Colonic mucosa (tissue), 4 donors: ENCODE measurements at regions not wholly inside any gene's neighbourhood (a gene's known extent, or its start where the extent isn't known, plus 50 kb on each side); places are given as distances from the start of the nearest gene placed in this dataset.
A peak's percentile ranks its signal among the peaks of the same experiment; 100 is the strongest.
"Not testable (repeated sequence)": the region's sequence is repeated elsewhere in the genome, so short reads cannot be mapped to it uniquely, and the experiment has no call there.

Experiments
- DNase-seq: peaks from one replicate; pipeline ENCODE4 v3.0.0-alpha.2; 2020
- H3K27ac ChIP-seq: fragments of 200-600 bp; one replicate; pipeline ENCODE4 v1.8.0; 2021
- H3K27me3 ChIP-seq: fragments of 200-600 bp; one replicate; pipeline ENCODE4 v1.8.0; 2021
- H3K36me3 ChIP-seq: fragments of 200-600 bp; one replicate; pipeline ENCODE4 v1.8.0; 2021
- H3K4me1 ChIP-seq: fragments of 200-600 bp; one replicate; pipeline ENCODE4 v1.8.0; 2021; ENCODE audit warnings: mild to moderate bottlenecking
- H3K4me3 ChIP-seq: fragments of 200-600 bp; one replicate; pipeline ENCODE4 v1.8.0; 2021
- H3K9ac ChIP-seq, 2 donors: one replicate each; pipeline ENCODE4 v1.7.0; 2013; ENCODE audit warnings: control low read depth in 2 of 2, low read depth in 2 of 2, low read length in 2 of 2
- H3K9me3 ChIP-seq: fragments of 200-600 bp; one replicate; pipeline ENCODE4 v1.8.0; 2021
- intact Hi-C: fragments of 100-400 bp; cut with DNase I; formaldehyde crosslinking; loops from one replicate; pipeline ENCODE4 v1.14.1; 2022
- donor health status: healthy.
- donor health status: DM: no; HTN: no; CAD: no.
- donor health status: DM: no; HTN: no; CAD: no.

DNA sequence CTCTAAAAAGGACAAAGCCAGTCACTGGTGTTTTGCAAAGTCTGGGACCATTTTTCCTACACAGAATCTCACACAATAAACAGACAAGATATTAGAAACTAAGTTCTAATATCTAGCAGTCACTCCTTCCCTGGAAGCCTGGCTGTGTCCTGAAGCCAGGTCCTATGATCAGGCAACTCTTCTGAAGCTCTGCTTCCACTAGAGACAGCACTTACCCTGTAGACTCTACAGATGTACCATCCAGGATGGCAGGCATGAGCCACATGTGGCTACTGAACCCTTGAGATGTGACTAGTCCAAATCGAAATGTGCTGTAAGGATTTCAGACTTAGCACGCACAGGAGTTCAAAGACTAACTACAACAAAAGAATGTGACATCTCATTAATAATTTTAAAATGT, 110.3 kb upstream of the NBPF9 start:
- H3K4me1 ChIP-seq, H3K27me3 ChIP-seq, intact Hi-C loops, H3K9ac ChIP-seq, H3K4me3 ChIP-seq, H3K36me3 ChIP-seq, DNase-seq, H3K9me3 ChIP-seq, H3K27ac ChIP-seq: not testable (repeated sequence)

DNA sequence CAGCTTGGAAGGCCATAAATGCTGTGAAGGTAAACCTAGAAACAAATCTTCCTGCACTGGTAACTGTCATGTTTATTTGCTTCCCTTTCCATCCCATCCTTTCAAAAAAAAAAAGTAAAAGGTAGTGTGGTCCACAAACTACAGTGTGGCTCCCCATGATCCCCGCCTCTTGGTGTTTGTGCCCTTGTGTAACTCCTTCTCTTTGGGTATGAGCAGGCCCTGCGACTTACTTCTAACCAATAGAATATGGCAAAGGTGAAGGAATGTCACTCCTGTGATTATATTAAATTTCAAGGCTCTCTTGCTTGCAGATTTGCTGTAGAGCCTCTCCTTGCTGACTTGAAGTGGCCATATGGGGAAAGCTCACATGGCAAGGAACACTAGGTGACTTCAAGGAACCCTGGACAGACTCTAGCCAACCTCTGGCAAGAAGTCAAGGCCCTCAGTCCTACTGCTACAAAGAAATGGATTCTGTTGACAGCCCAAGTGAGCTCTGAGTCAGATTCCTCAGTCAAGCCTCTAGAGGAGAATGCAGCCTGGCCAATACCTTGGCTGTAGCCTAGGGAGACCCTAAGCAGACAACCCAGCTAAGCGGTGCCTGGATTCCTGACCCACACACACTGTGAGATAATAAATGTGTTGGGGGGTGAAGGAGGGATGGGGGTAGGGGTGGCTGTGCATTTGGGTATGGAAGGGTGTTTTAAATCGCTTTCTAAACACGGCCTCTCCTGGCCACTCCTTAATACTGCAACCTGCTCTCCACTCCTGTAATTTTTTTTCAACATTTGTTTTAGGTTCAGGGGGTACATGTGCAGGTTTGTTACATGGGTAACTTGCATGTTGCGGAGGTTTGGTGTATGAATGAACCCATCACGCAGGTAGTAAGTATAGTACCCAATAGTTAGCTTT, 115.0 kb upstream of the NBPF9 start:
- H3K4me1 ChIP-seq, H3K27ac ChIP-seq, H3K27me3 ChIP-seq, H3K9ac ChIP-seq, H3K9me3 ChIP-seq, intact Hi-C loops, H3K4me3 ChIP-seq, H3K36me3 ChIP-seq: not testable (repeated sequence)
- peak; percentile 3 for DNase-seq

DNA sequence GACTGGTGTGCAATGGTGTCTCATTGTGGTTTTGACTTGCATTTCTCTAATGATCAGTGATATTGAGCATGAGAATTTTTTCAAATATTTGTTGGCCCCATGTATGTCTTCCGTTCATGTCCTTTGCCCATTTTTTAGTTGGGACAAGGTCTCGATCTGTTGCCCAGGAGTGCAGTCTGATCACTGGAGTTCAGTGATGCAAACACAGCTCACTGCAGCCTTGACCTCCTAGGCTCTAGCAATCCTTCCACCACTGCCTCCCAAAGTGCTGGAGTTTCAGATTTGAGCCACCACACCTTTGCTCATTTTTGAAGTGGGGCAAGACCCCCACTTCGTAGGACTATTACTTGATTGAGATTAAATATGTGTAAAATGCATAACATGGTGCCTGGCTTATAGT, 116.2 kb upstream of the NBPF9 start:
- H3K27ac ChIP-seq, H3K9ac ChIP-seq: not testable (repeated sequence)

DNA sequence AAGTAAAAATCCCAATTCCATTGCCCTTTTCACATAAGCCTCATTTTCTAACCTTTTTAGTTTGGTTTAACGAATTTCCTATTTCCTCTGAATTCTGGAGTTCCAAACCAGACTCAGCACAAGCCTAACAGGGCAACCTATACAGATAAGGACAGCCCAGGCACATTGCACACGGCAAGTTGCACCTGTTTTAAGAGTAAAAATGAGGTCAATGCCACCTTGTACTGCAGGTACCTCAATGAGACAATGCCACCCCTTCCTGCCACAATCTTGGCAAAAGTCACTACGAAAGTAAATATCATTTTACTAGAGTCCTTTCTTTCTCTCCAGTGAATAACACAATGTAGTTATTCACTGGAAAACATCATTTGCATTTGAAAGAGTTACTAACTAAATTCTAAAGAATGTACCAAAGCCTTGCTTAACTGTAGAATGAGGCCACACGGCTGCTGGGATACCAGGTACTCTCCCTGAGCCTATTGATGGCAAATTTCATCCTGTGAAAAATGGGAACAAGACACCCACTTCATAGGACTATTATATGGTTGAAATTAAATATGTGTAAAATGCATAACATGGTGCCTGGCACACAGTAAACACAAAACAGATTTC, 117.2 kb upstream of the NBPF9 start:
- H3K4me1 ChIP-seq, DNase-seq, H3K4me3 ChIP-seq, H3K36me3 ChIP-seq, H3K27me3 ChIP-seq, H3K27ac ChIP-seq, H3K9me3 ChIP-seq, intact Hi-C loops, H3K9ac ChIP-seq: not testable (repeated sequence)

More for the DNA sequence above, 116.2 kb upstream of the NBPF9 start:
- H3K36me3 ChIP-seq, intact Hi-C loops, H3K4me1 ChIP-seq, DNase-seq, H3K4me3 ChIP-seq, H3K9me3 ChIP-seq, H3K27me3 ChIP-seq: not testable (repeated sequence)

DNA sequence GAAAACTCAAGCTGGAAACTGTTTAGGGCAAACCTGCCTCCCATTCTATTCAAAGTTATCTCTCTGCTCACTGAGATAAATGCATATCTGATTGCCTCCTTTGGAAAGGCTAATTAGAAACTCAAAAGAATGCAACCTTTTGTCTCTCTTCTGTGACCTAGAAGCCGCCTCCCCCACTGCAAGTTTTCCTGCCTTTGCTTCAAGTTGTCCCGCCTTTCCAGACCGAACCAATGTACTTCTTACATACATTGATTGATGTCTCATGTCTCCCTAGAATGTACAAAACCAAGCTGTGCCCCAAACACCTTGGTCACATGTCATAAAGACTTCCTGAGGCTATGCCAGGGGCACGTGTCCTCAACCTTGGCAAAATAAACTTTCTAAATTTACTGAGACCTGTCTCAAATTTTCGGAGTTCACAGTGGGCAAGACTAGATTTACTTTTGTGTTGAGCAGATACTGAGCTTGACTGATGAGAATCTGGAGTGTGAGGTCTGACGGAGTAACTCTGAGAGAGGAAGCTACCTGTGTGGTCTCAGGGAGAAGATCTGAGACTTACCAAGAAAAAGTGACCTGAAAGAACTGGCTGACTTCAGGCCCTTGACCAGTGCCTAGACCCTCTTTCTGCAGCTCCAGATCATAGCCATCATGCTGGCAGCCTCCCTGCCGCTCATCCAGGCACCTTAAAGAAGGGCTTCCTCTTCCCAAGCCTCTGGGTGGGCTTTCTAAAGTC, 124.7 kb upstream of the NBPF9 start:
- H3K4me3 ChIP-seq, H3K9ac ChIP-seq, H3K36me3 ChIP-seq, intact Hi-C loops, H3K4me1 ChIP-seq, H3K27me3 ChIP-seq, H3K9me3 ChIP-seq, DNase-seq, H3K27ac ChIP-seq: not testable (repeated sequence)

DNA sequence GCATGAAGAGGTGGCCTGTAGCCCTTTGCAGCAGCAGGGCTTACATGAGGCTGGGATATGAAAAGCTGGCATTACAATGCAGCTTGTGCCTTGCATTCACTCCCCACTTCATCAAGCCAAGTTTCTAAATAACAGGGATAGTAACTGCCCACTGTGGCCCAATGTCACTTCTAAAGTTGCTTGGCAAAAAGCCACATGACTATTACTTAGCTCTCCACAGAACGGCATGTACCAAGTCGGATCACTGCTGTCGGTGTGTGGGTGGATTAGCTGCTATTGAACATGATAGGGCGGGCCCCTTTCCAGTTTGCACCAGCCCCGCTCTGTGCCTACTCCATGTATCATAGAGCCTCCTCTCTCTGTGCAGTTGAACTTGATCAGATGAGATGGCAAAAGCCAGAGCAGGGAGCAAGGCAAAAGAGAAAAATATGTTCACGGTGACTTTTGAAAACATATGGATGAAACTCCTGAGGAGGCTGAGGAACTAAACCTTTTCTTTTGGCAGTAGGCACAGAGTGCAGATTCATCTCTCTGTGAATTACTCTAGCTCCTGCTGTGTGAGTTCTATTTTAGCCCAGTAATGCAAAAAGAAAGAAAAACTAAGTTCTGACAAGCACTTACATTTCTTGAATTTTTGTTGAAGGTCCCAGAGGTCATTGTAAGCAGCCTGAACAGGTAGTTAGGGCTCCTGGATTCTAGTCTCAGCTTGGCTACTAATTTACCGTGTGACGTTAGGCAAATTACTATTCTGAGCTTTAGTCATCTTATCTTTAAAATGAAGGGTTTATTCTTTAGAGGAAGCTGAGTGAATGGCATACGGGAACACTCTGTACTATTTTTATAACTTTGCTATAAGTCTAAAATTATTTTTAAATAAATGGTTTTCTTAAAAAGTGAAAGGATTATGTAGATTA, 125.6 kb upstream of the NBPF9 start:
- not testable (repeated sequence) for H3K27ac ChIP-seq

DNA sequence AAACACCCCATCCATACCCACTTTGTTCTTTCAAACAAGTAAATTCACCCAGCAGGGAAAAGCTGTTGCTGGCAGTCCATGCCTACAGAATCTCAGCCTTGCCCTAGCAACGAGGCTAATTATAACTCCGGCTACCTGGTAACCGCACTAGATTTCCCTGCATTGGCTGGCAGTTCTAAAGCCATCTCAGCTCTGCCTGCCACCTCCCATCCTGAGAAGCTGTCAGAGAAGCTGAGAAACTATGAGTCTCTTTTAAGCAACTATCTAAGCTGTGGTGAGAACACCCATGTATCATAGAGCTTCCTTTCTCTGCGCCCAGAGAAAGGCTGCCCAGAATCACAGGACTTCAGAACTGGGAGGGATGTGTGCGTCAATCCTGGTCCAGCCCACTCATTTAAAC, 126.5 kb upstream of the NBPF9 start:
- peak; percentile 14 for DNase-seq

More for the DNA sequence above, 125.6 kb upstream of the NBPF9 start:
- H3K9ac ChIP-seq, DNase-seq, H3K4me1 ChIP-seq, intact Hi-C loops, H3K27me3 ChIP-seq, H3K9me3 ChIP-seq, H3K36me3 ChIP-seq, H3K4me3 ChIP-seq: not testable (repeated sequence)

DNA sequence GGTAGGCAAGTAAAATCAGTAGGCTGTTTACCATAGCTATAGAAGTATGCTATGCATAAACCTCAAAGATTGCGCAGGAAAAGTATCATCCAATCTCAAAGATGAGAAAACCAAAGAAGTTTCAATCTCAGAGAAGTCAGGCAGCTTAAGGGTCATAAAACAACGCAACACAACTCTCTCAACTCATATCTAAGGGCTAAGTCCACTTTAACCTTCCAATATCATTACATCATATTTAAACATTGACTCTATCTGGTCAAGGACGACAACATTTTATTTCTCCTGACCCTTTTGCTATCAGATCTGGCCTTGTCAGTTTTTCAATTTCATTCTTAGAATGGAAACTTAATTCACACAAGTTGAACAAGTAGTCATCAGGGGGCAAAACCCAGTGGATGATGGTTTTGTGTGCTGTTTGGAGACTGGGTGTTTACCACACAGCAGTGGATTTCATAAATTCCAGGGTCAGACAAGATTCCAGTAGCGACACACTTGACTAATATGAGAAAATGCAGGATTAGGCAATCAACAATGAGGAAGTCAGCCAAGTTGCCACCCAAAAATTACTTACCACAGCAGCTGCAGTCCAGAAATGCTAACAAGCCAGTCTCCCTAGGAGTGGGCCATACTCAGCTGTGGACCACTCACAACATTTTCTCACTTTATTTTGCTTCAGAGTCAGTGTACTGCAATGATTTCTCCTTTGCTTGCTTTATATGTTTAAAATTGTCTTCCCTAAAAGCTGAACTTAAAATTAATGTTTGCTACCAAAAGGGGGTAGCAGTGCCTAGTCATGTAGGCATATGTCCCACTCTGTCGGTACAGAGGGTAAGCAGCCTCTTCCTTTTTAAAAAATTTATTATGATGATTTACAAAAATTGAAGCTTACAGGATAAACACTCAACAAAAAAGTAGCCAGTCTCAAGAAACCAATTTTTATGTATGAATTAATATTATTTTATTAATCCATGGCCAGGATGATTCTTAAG, 131.9 kb upstream of the NBPF9 start:
- H3K27me3 ChIP-seq, H3K9me3 ChIP-seq, H3K4me3 ChIP-seq, DNase-seq, H3K9ac ChIP-seq, intact Hi-C loops, H3K36me3 ChIP-seq, H3K4me1 ChIP-seq, H3K27ac ChIP-seq: not testable (repeated sequence)

More for the DNA sequence above, 126.5 kb upstream of the NBPF9 start:
- H3K9ac ChIP-seq, H3K27me3 ChIP-seq, intact Hi-C loops, H3K4me1 ChIP-seq, H3K36me3 ChIP-seq, H3K9me3 ChIP-seq, H3K27ac ChIP-seq, H3K4me3 ChIP-seq: not testable (repeated sequence)

DNA sequence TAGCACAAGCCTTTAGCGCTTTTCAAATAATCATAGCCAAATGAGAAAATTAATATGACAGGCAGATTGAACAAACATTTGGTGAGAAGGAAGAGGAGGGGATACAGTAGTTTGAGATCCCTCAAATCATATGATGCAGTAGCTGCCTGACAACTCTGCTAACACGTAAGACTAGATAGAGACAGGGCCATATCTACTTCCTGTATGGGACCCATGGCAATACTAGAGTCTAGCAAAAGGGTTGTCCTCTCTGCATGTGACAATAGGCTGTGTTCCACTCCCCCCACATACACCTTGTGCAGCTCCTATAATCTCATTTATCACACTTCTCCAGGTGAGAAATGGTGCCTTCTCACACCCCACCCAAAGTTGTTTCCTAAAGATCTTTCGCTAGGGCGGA, 134.2 kb upstream of the NBPF9 start:
- intact Hi-C loops, H3K9me3 ChIP-seq, H3K36me3 ChIP-seq, H3K27me3 ChIP-seq, H3K27ac ChIP-seq, H3K4me1 ChIP-seq, DNase-seq, H3K9ac ChIP-seq, H3K4me3 ChIP-seq: not testable (repeated sequence)

DNA sequence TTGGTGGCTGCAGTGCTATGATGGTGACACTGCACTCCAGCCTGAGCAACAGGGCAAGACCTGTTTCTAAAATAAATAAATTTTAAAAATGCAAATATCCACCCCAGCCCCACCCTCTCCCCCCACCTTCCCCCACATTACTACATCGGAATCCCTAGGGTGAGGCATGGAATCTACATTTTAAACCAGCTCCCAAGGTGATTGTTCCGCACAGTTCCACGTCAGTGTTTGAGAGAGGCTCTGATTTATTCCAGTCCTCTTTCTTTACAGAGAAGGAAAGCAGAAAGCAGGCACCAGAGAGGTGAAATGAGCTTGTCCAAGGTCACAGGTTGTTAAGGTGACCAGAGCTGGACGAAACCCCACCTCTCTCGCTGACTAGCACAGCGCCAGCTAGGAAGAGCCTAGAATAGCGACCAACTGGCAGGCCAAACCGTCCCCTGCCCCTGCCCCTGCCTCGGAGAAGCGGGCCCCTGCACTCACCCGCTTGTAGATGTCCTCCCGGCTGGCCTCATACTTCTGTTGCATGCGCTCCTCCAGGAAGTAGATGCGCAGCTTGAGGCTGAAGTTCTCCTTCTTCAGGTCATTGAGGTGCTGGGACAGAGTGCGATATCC, 136.7 kb upstream of the NBPF9 start:
- H3K4me1 ChIP-seq, DNase-seq, H3K9ac ChIP-seq: not testable (repeated sequence)

DNA sequence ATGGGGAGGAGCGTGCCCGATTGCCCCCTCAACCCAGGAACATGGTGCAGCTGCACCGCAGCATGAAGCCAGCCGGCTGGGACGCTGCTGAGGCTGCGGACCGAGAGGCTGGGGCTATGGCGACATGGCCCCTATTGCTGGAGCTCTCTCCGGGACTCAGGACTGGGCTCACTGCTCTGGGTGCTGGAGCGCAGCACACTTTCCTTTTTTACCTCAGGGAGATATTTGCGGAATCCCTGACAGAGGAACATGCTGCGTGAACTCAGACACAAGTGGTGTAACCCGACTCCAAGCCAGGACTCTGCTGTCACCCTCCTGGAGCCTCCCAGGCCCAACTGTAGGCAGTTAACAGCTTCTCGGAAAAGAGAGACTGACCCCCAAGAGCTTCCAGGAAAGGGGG, 137.2 kb upstream of the NBPF9 start:
- intact Hi-C loops, H3K4me3 ChIP-seq, DNase-seq, H3K9ac ChIP-seq, H3K9me3 ChIP-seq, H3K27ac ChIP-seq, H3K4me1 ChIP-seq, H3K27me3 ChIP-seq, H3K36me3 ChIP-seq: not testable (repeated sequence)

More for the DNA sequence above, 136.7 kb upstream of the NBPF9 start:
- H3K27me3 ChIP-seq, H3K4me3 ChIP-seq, H3K9me3 ChIP-seq, H3K27ac ChIP-seq, intact Hi-C loops, H3K36me3 ChIP-seq: not testable (repeated sequence)
